Endothelial cell of umbilical vein (primary cell): ENCODE measurements at regions not wholly inside any gene's neighbourhood (a gene's known extent, or its start where the extent isn't known, plus 50 kb on each side); places are given as distances from the start of the nearest gene placed in this dataset.

Experiments used
- BruUV-seq: library from RNA; stranded (reverse); fragments of 400-500 nt; replicated peaks from 2 replicates; lab custom pipeline; 2021; lab: Mats Ljungman, UMichigan
- CTCF ChIA-PET: fragments of 300-600, 350-600 bp; sonication (Branson Sonifier 250); formaldehyde crosslinking; loops from one replicate; lab custom pipeline; 2021; ENCODE audit warnings: antibody characterized with exemption, inconsistent platforms; lab: Charles Lee
- POLR2A ChIA-PET: fragments of 300-600, 350-600 bp; sonication (Branson Sonifier 250); formaldehyde crosslinking; loops from one replicate; lab custom pipeline; 2021; ENCODE audit warnings: antibody characterized with exemption, inconsistent platforms; lab: Charles Lee
- DNase-seq: peaks from one replicate; pipeline ENCODE4 v3.0.0-alpha.2; 2011; ENCODE audit warnings: low read depth, low spot score
- FAIRE-seq: peaks from 2 replicates; lab custom pipeline; 2011; peaks lifted over from hg19 to GRCh38; lab: Jason Lieb, UNC
- H2AFZ ChIP-seq: 2 replicates; pipeline ENCODE4 v1.6.0; 2012; ENCODE audit warnings: low read depth, low read length, control low read depth, inconsistent platforms
- H3K27ac ChIP-seq: 2 replicates; pipeline ENCODE4 v1.5.1; 2011; ENCODE audit warnings: low read depth, mild to moderate bottlenecking, control low read depth, low read length, moderate library complexity; ENCODE audit not compliant: insufficient read depth
- H3K27me3 ChIP-seq, 2 experiments: 2 replicates each; pipeline versions ENCODE4 v1.6.0 to v1.6.1; 2011; ENCODE audit warnings: low read length in 2 of 2, mixed read lengths in 1 of 2; ENCODE audit not compliant: control insufficient read depth in 2 of 2, insufficient read depth in 2 of 2
- H3K36me3 ChIP-seq, 2 experiments: 2 replicates in 1 of 2; 3 replicates in 1 of 2; pipeline ENCODE4 v1.5.1; 2011; ENCODE audit warnings: low read length in 2 of 2, mild to moderate bottlenecking in 1 of 2, moderate library complexity in 1 of 2; ENCODE audit not compliant: control insufficient read depth in 2 of 2, insufficient read depth in 2 of 2; ENCODE audit errors: extremely low read depth in 1 of 2
- H3K4me1 ChIP-seq: 3 replicates; pipeline ENCODE4 v1.5.1; 2011; ENCODE audit warnings: mild to moderate bottlenecking, low read length; ENCODE audit not compliant: control insufficient read depth, insufficient read depth; ENCODE audit errors: extremely low read depth
- H3K4me2 ChIP-seq: 2 replicates; pipeline ENCODE4 v1.6.1; 2011; ENCODE audit warnings: low read length, control low read depth, mixed read lengths; ENCODE audit not compliant: insufficient read depth
- H3K4me3 ChIP-seq, 3 experiments: fragments of 200-600 bp in 1 of 3; sonication (generic), shearing (Covaris generic) in 1 of 3; replicated peaks in 1 of 3; 2 replicates each; pipeline ENCODE4 v1.5.1; 2011 to 2016; ENCODE audit warnings: control low read depth in 3 of 3, low read length in 3 of 3, mild to moderate bottlenecking in 2 of 3, inconsistent platforms in 1 of 3, low read depth in 1 of 3, moderate library complexity in 1 of 3; ENCODE audit not compliant: insufficient read depth in 1 of 3
- H3K79me2 ChIP-seq: 2 replicates; pipeline ENCODE4 v1.6.0; 2012; ENCODE audit warnings: low read length, inconsistent platforms; ENCODE audit not compliant: control insufficient read depth, insufficient read depth
- H3K9ac ChIP-seq: replicated peaks from 2 replicates; pipeline ENCODE3; 2011; ENCODE audit warnings: low read length, control low read depth; ENCODE audit not compliant: insufficient read depth; ENCODE audit errors: extremely low read depth
- H3K9me1 ChIP-seq: replicated peaks from 3 replicates; pipeline ENCODE4 v1.6.0; 2011; ENCODE audit warnings: mild to moderate bottlenecking, low read length; ENCODE audit not compliant: control insufficient read depth, insufficient read depth; ENCODE audit errors: extremely low read depth
- H3K9me3 ChIP-seq: replicated peaks from 2 replicates; pipeline ENCODE4 v1.5.1; 2012; ENCODE audit warnings: low read length, inconsistent platforms; ENCODE audit not compliant: control insufficient read depth, insufficient read depth
- H4K20me1 ChIP-seq: replicated peaks from 2 replicates; pipeline ENCODE3; 2011; ENCODE audit warnings: mild to moderate bottlenecking, low read length; ENCODE audit not compliant: control insufficient read depth, insufficient read depth; ENCODE audit errors: extremely low read depth
- EZH2 ChIP-seq: IDR thresholded peaks from 2 replicates; pipeline ENCODE4 v1.6.1; 2012; ENCODE audit warnings: borderline replicate concordance, low read depth, mild to moderate bottlenecking, moderate library complexity, low read length, inconsistent platforms; ENCODE audit not compliant: severe bottlenecking
- FOS ChIP-seq: IDR thresholded peaks from 2 replicates; pipeline ENCODE4 v1.6.1; 2011; ENCODE audit warnings: mild to moderate bottlenecking, low read length, moderate library complexity, borderline replicate concordance; ENCODE audit not compliant: insufficient read depth
- GATA2 ChIP-seq: IDR thresholded peaks from 2 replicates; pipeline ENCODE4 v1.7.0; 2011; ENCODE audit warnings: low read depth, mild to moderate bottlenecking, moderate library complexity, mixed read lengths, low read length; ENCODE audit not compliant: insufficient read length, insufficient read depth
- JUN ChIP-seq: IDR thresholded peaks from 2 replicates; pipeline ENCODE4 v1.6.1; 2011; ENCODE audit warnings: borderline replicate concordance, low read depth; ENCODE audit not compliant: insufficient read length, insufficient read depth
- MAX ChIP-seq: IDR thresholded peaks from 2 replicates; pipeline ENCODE4 v1.6.1; 2011; ENCODE audit not compliant: insufficient read depth, insufficient read length
- MYC ChIP-seq: IDR thresholded peaks from one replicate; pipeline ENCODE4 v1.6.1; 2011; ENCODE audit warnings: mild to moderate bottlenecking, low read depth, low read length
- POLR2A ChIP-seq: IDR thresholded peaks from 2 replicates; pipeline ENCODE4 v1.6.1; 2012; ENCODE audit warnings: low read depth, mild to moderate bottlenecking, control low read depth, low read length
- POLR2AphosphoS5 ChIP-seq: IDR thresholded peaks from 2 replicates; pipeline ENCODE4 v1.6.1; 2012; ENCODE audit warnings: low read depth, mild to moderate bottlenecking, control low read depth, low read length, moderate library complexity; ENCODE audit not compliant: insufficient read depth
- dilution Hi-C: fragments of 300-500 bp; cut with MboI; formaldehyde crosslinking; loops from one replicate; pipeline ENCODE4 v1.15.0; 2019; ENCODE audit warnings: low sequenced_read_pairs; ENCODE audit not compliant: extremely low pct_ligation_motif_present
- intact Hi-C: fragments of 100-400 bp; cut with micrococcal nuclease; formaldehyde crosslinking; loops from one replicate; pipeline ENCODE4 v1.10.0; 2022
- TF ChIP-seq, protein P1 (sequence below), 2 donors: IDR thresholded peaks; 1 replicate in 1 of 2; 2 replicates in 1 of 2; pipeline ENCODE4 v1.5.1; 2011; ENCODE audit warnings: low read length in 2 of 2, mild to moderate bottlenecking in 2 of 2, moderate library complexity in 2 of 2, control low read depth in 1 of 2, inconsistent platforms in 1 of 2, low read depth in 1 of 2; ENCODE audit not compliant: insufficient read depth in 1 of 2; ENCODE audit errors: extremely low read depth in 1 of 2

DNA sequence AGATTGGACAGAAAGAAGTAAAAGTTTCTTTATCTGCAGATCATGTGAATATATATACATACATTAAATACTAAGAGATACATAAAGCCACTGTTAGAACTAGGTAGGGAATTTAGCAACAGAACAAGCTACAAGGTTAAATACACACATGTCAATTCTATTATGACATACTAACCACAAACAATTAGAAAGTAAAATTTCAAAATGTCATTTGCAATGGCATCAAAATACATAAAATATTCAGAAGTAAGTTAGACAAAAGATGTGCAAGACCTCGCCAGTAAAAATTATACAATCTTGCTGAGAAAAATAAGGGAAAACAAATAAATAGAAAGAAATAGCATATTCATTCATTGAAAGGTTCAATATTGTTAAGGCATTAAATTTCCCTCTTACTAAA is 200.0 kb upstream of the HES1 start:
- BruUV-seq, result no TSS peak
- Histone ChIP-seq H3K9me1 (no peaks in the 10 kb centered on the region), H3K9ac (no peak overlapping the region), H3K9me3 (no peaks in the 10 kb centered on the region), H3K79me2 (no peaks in the 10 kb centered on the region), H3K4me2 (no peak overlapping the region), H3K4me3 (no peak overlapping the region), H3K27ac (no peak overlapping the region), H3K27me3 (peaks cover 18 to 34% of the 10 kb centered on the region in 2 experiments), H2AFZ (no peak overlapping the region), H4K20me1 (no peaks in the 10 kb centered on the region), H3K4me1 (no peaks in the 10 kb centered on the region), H3K36me3 (no peaks in the 10 kb centered on the region)
- TF ChIP-seq MYC (no peak), JUN (no peak), EZH2 (no peak), POLR2A (no peak), POLR2AphosphoS5 (no peak), FOS (no peak), MAX (no peak), GATA2 (no peak)
- TF ChIP-seq, protein P1, sequence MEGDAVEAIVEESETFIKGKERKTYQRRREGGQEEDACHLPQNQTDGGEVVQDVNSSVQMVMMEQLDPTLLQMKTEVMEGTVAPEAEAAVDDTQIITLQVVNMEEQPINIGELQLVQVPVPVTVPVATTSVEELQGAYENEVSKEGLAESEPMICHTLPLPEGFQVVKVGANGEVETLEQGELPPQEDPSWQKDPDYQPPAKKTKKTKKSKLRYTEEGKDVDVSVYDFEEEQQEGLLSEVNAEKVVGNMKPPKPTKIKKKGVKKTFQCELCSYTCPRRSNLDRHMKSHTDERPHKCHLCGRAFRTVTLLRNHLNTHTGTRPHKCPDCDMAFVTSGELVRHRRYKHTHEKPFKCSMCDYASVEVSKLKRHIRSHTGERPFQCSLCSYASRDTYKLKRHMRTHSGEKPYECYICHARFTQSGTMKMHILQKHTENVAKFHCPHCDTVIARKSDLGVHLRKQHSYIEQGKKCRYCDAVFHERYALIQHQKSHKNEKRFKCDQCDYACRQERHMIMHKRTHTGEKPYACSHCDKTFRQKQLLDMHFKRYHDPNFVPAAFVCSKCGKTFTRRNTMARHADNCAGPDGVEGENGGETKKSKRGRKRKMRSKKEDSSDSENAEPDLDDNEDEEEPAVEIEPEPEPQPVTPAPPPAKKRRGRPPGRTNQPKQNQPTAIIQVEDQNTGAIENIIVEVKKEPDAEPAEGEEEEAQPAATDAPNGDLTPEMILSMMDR (IDR thresholded peaks at IDR 0.05; ENCODE audit: extremely low read depth in 1 of 2, insufficient read depth in 1 of 2, low read depth in 1 of 2, low read length in 2 of 2), result no peak
- intact Hi-C loops (no loop called here), dilution Hi-C loops (no loop called here)
- FAIRE-seq (no peak), DNase-seq (no peak)
- ChIA-PET CTCF (interaction anchor here (1.4 kb wide), 1 partner anchor 16 kb away, joined by 4 read pairs; no protein-coding TSS in a partner anchor), POLR2A (interaction anchor here (0.7 kb wide), 1 partner anchor 112 kb away, joined by 4 read pairs; no protein-coding TSS in a partner anchor)
